Endometrium (tissue), 2 donors: ENCODE measurements at regions not wholly inside any gene's neighbourhood (a gene's known extent, or its start where the extent isn't known, plus 50 kb on each side); places are given as distances from the start of the nearest gene placed in this dataset.

Experiments used
- FAIRE-seq: peaks from 2 replicates; lab custom pipeline; 2012; peaks lifted over from hg19 to GRCh38; lab: Jason Lieb, UNC
- donor health status: control.
- donor health status: control.

GRCh38 chr1:232244426-232244825 is 385.5 kb downstream of the SIPA1L2 start:
- no peak for FAIRE-seq

- no peak for FAIRE-seq
Measured at GRCh38 chr1:232239998-232240397, 389.9 kb downstream of the SIPA1L2 start.

- FAIRE-seq = no peak
Measured at GRCh38 chr1:232239522-232239921, 390.4 kb downstream of the SIPA1L2 start.

- no peak for FAIRE-seq
Measured at GRCh38 chr1:232238009-232238408, 391.9 kb downstream of the SIPA1L2 start.

- FAIRE-seq = no peak
Measured at GRCh38 chr1:232227306-232227705, 402.6 kb downstream of the SIPA1L2 start.

GRCh38 chr1:232226197-232226712 is 403.7 kb downstream of the SIPA1L2 start:
- no peak for FAIRE-seq

- FAIRE-seq = no peak
Measured at GRCh38 chr1:232225336-232226131, 404.4 kb downstream of the SIPA1L2 start.

- FAIRE-seq = no peak
Measured at GRCh38 chr1:232223887-232224286, 406.0 kb downstream of the SIPA1L2 start.

GRCh38 chr1:232223183-232223708 is 406.7 kb downstream of the SIPA1L2 start:
- FAIRE-seq = no peak

- no peak for FAIRE-seq
Measured at GRCh38 chr1:232222614-232223013, 407.3 kb downstream of the SIPA1L2 start.

GRCh38 chr1:232221802-232222499 is 408.0 kb downstream of the SIPA1L2 start:
- FAIRE-seq = no peak

- FAIRE-seq = no peak
Measured at GRCh38 chr1:232218955-232219865, 410.7 kb downstream of the SIPA1L2 start.

GRCh38 chr1:232213928-232214327 is 416.0 kb downstream of the SIPA1L2 start:
- FAIRE-seq = no peak

- FAIRE-seq = no peak
Measured at GRCh38 chr1:232212253-232212652, 417.7 kb downstream of the SIPA1L2 start.

- no peak for FAIRE-seq
Measured at GRCh38 chr1:232211149-232211548, 418.8 kb downstream of the SIPA1L2 start.

- FAIRE-seq = no peak
Measured at GRCh38 chr1:232209357-232209756, 420.6 kb downstream of the SIPA1L2 start.

GRCh38 chr1:232207073-232207866 is 422.7 kb downstream of the SIPA1L2 start:
- FAIRE-seq = no peak

GRCh38 chr1:232204269-232204668 is 425.7 kb downstream of the SIPA1L2 start:
- FAIRE-seq = no peak

- no peak for FAIRE-seq
Measured at GRCh38 chr1:232201024-232201423, 428.9 kb downstream of the SIPA1L2 start.

- FAIRE-seq = no peak
Measured at GRCh38 chr1:232196042-232196441, 433.9 kb downstream of the SIPA1L2 start.

GRCh38 chr1:232194424-232194823 is 435.5 kb downstream of the SIPA1L2 start:
- FAIRE-seq = no peak
